Mammary epithelial cell (primary cell): ENCODE measurements at regions not wholly inside any gene's neighbourhood (a gene's known extent, or its start where the extent isn't known, plus 50 kb on each side); places are given as distances from the start of the nearest gene placed in this dataset.

ENCODE experiments used
- EZH2 ChIP-seq: IDR thresholded peaks from 2 replicates; pipeline ENCODE4 v1.6.1; 2012; ENCODE audit warnings: low read length, inconsistent platforms, borderline replicate concordance
- TF ChIP-seq, protein P1 (sequence below), 2 donors: IDR thresholded peaks in 1 of 2; conservative IDR thresholded peaks in 1 of 2; 2 replicates each; pipeline ENCODE4 v1.5.1; 2011 to 2012; ENCODE audit warnings: inconsistent platforms in 2 of 2, low read length in 2 of 2, mild to moderate bottlenecking in 2 of 2, control low read depth in 1 of 2, low read depth in 1 of 2; ENCODE audit not compliant: insufficient read depth in 1 of 2; ENCODE audit errors: extremely low read depth in 1 of 2

GRCh38 chr15:35196273-35196672 lies 111.2 kb upstream of the NANOGP8 start:
- TF ChIP-seq, protein P1, sequence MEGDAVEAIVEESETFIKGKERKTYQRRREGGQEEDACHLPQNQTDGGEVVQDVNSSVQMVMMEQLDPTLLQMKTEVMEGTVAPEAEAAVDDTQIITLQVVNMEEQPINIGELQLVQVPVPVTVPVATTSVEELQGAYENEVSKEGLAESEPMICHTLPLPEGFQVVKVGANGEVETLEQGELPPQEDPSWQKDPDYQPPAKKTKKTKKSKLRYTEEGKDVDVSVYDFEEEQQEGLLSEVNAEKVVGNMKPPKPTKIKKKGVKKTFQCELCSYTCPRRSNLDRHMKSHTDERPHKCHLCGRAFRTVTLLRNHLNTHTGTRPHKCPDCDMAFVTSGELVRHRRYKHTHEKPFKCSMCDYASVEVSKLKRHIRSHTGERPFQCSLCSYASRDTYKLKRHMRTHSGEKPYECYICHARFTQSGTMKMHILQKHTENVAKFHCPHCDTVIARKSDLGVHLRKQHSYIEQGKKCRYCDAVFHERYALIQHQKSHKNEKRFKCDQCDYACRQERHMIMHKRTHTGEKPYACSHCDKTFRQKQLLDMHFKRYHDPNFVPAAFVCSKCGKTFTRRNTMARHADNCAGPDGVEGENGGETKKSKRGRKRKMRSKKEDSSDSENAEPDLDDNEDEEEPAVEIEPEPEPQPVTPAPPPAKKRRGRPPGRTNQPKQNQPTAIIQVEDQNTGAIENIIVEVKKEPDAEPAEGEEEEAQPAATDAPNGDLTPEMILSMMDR (conservative IDR thresholded peaks at IDR 0.05 in 1 of 2, IDR thresholded peaks at IDR 0.05 in 1 of 2; ENCODE audit: extremely low read depth in 1 of 2, insufficient read depth in 1 of 2, low read depth in 1 of 2, low read length in 2 of 2): no peak
- no peak for TF ChIP-seq EZH2
